GM12878 (cell line): ENCODE measurements at regions not wholly inside any gene's neighbourhood (a gene's known extent, or its start where the extent isn't known, plus 50 kb on each side); places are given as distances from the start of the nearest gene placed in this dataset.
A peak's percentile ranks its signal among the peaks of the same experiment; 100 is the strongest.

Experiments
- ATAC-seq: fragments of 200-7000 bp; cut with Tn5 transposase; 3 replicates; pipeline ENCODE4 v1.9.1; 2020; ENCODE audit warnings: mild to moderate bottlenecking, moderate library complexity
- BruUV-seq: library from RNA; stranded (reverse); fragments of 400-500 nt; replicated peaks from 2 replicates; lab custom pipeline; 2021; lab: Mats Ljungman, UMichigan
- CTCF ChIA-PET: fragments of 300-600 bp; sonication (Branson Sonifier 250); formaldehyde crosslinking; extraction: SDS; loops from one replicate; lab custom pipeline; 2021; ENCODE audit warnings: inconsistent platforms; lab: Yijun Ruan, JAX
- POLR2A ChIA-PET: fragments of 350-600 bp; formaldehyde crosslinking; extraction: SDS; loops from one replicate; lab custom pipeline; 2021; ENCODE audit warnings: inconsistent platforms; lab: Charles Lee
- RAD21 ChIA-PET: fragments of 300-600 bp; sonication (Branson Sonifier 250); formaldehyde crosslinking; loops from one replicate; lab custom pipeline; 2023; ENCODE audit warnings: antibody characterized with exemption; ENCODE audit not compliant: unreplicated experiment; lab: Charles Lee
- SMC1A ChIA-PET: fragments of 300-600 bp; sonication (Branson Sonifier 250); formaldehyde crosslinking; loops from one replicate; lab custom pipeline; 2023; ENCODE audit not compliant: unreplicated experiment, uncharacterized antibody; lab: Charles Lee
- DNase-seq: peaks from one replicate; pipeline ENCODE4 v3.0.0-alpha.2; 2011; ENCODE audit warnings: low read depth, low spot score
- FAIRE-seq: peaks from 3 replicates; lab custom pipeline; 2011; peaks lifted over from hg19 to GRCh38; lab: Jason Lieb, UNC
- H2AFZ ChIP-seq: 2 replicates; pipeline ENCODE4 v1.6.0; 2011; ENCODE audit warnings: low read depth, low read length, control low read depth; ENCODE audit not compliant: control insufficient read depth
- H3K27ac ChIP-seq: 2 replicates; pipeline ENCODE4 v1.5.1; 2011; ENCODE audit warnings: control low read depth; ENCODE audit not compliant: control insufficient read depth, insufficient read depth
- H3K27me3 ChIP-seq, 2 experiments: replicated peaks in 1 of 2; 2 replicates each; pipeline versions ENCODE4 v1.6.0 to v1.6.1; 2011; ENCODE audit warnings: low read length in 1 of 2; ENCODE audit not compliant: control insufficient read depth in 2 of 2, insufficient read depth in 2 of 2
- H3K36me3 ChIP-seq, 2 experiments: 2 replicates each; pipeline ENCODE4 v1.5.1; 2011; ENCODE audit warnings: low read length in 1 of 2; ENCODE audit not compliant: control insufficient read depth in 2 of 2, insufficient read depth in 2 of 2
- H3K4me1 ChIP-seq: 2 replicates; pipeline ENCODE4 v1.6.1; 2011; ENCODE audit warnings: mild to moderate bottlenecking, low read length, moderate library complexity, mixed read lengths; ENCODE audit not compliant: control insufficient read depth, insufficient read depth
- H3K4me2 ChIP-seq: 2 replicates; pipeline ENCODE4 v1.6.0; 2011; ENCODE audit warnings: control low read depth; ENCODE audit not compliant: control insufficient read depth, insufficient read depth
- H3K4me3 ChIP-seq: fragments of 200-600 bp; sonication (generic); 2 replicates; pipeline ENCODE4 v1.5.1; 2016
- H3K79me2 ChIP-seq: 2 replicates; pipeline ENCODE4 v1.6.0; 2011; ENCODE audit warnings: low read length; ENCODE audit not compliant: control insufficient read depth, insufficient read depth
- H3K9ac ChIP-seq: 2 replicates; pipeline ENCODE4 v1.8.0; 2011; ENCODE audit warnings: low read length, control low read depth, mixed read lengths; ENCODE audit not compliant: control insufficient read depth, insufficient read depth
- H3K9me3 ChIP-seq: replicated peaks from 3 replicates; pipeline ENCODE4 v1.5.1; 2011; ENCODE audit warnings: mild to moderate bottlenecking, low read length; ENCODE audit not compliant: control insufficient read depth, insufficient read depth
- H4K20me1 ChIP-seq: 2 replicates; pipeline ENCODE4 v1.6.0; 2011; ENCODE audit not compliant: control insufficient read depth, insufficient read depth
- CBX5 ChIP-seq: sonication (generic); IDR thresholded peaks from 2 replicates; pipeline ENCODE4 v1.6.1; 2016; ENCODE audit warnings: low read depth, moderate library complexity, mild to moderate bottlenecking, inconsistent platforms
- CHD2 ChIP-seq: IDR thresholded peaks from 2 replicates; pipeline ENCODE4 v1.6.1; 2011; ENCODE audit warnings: low read depth, low read length, improper control_type of control experiment, borderline replicate concordance
- CTCF ChIP-seq, 3 experiments: IDR thresholded peaks in 2 of 3; conservative IDR thresholded peaks in 1 of 3; 2 replicates each; pipeline ENCODE4 v1.5.1; 2011; ENCODE audit warnings: low read depth in 3 of 3, low read length in 3 of 3, mild to moderate bottlenecking in 3 of 3, control low read depth in 2 of 3, moderate library complexity in 2 of 3, inconsistent platforms in 1 of 3, mixed read lengths in 1 of 3; ENCODE audit not compliant: control insufficient read depth in 2 of 3, insufficient read depth in 1 of 3; ENCODE audit errors: extremely low read depth in 1 of 3
- RAD21 ChIP-seq: IDR thresholded peaks from 2 replicates; pipeline ENCODE4 v1.6.1; 2011; ENCODE audit warnings: mild to moderate bottlenecking, low read depth, low read length, moderate library complexity; ENCODE audit not compliant: insufficient read depth
- WRNIP1 ChIP-seq: IDR thresholded peaks from 2 replicates; pipeline ENCODE4 v1.6.1; 2011; ENCODE audit warnings: low read depth, low read length, improper control_type of control experiment, borderline replicate concordance
- WGBS: methylation state at CpG from one replicate; pipeline ENCODE4 v1.1.6; 2016; ENCODE audit warnings: low lambda C conversion rate; ENCODE audit not compliant: insufficient replicate concordance, insufficient coverage; ENCODE audit errors: missing lambda C conversion rate; 5-methylcytosine and 5-hydroxymethylcytosine counted together
- in situ Hi-C: fragments of 300-500 bp; cut with MboI; formaldehyde crosslinking; loops from 9 replicates; pipeline ENCODE4 v1.14.3; 2018; ENCODE audit warnings: mixed read lengths
- intact Hi-C: fragments of 100-400 bp; cut with micrococcal nuclease; formaldehyde crosslinking; loops from one replicate; pipeline ENCODE4 v1.14.2; 2022; ENCODE audit not compliant: unreplicated experiment

DNA sequence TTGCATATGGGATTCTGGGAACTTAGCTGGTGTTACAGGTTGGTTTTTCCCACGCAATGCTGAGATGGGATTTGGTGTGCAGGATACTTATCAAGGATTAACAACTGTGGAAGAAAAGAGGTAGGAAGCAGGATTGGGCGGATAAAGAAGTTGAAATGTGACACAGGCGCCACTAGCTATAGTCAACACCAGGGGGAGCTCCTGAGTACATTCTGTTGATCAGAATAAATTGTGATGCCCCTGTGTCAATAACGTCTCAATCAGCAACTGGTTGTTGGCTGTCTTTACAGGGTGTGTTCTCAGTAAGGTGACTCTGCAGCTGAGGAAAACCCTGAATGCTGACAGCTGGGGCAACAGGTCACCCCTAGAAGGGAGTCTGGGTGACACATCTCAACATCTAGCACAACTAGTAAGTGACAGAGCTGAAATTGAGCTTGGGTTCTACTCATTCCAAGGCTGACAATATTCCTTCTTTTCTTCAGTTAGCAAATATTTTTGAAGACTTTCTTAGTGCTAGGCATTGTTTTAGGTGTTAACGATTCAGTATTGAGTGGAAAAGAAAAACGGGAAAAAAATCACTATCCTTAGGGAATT, 143.0 kb downstream of the ARL6IP6 start:
- H3K9me3 ChIP-seq: peaks cover 2% of the 10 kb centered on the region; the same call in 1 of the 3 replicates
- H3K36me3 ChIP-seq: no peaks in the 10 kb centered on the region
- DNase-seq: no peak
- no peaks in the 10 kb centered on the region for H3K79me2 ChIP-seq
- H3K4me2 ChIP-seq: no peak overlapping the region
- ATAC-seq: peak; percentile 70
- FAIRE-seq: no peak
- RAD21 ChIA-PET: no interaction called here
- 24% methylated on average over 6 of the region's 6 CpGs for WGBS
- H3K4me3 ChIP-seq: no peak overlapping the region
- BruUV-seq: no TSS peak
- in situ Hi-C loops (no loop called here), intact Hi-C loops (loop anchor here (1.0 kb wide), 1 partner anchor 658 kb away; no protein-coding TSS in a partner anchor)
- SMC1A ChIA-PET: interaction anchor here (1.1 kb wide), 1 partner anchor 19 kb away, joined by 3 read pairs; no protein-coding TSS in a partner anchor
- H3K9ac ChIP-seq: no peak overlapping the region
- H4K20me1 ChIP-seq: no peaks in the 10 kb centered on the region
- H3K27me3 ChIP-seq: no peaks in the 10 kb centered on the region
- no peak overlapping the region for H3K27ac ChIP-seq
- H3K4me1 ChIP-seq: no peaks in the 10 kb centered on the region
- POLR2A ChIA-PET: no interaction called here
- CTCF ChIA-PET: interaction anchor here (0.6 to 2.6 kb wide), 18 partner anchors 8 to 658 kb away, joined by 3 to 15 read pairs (median 4); no protein-coding TSS in a partner anchor
- H2AFZ ChIP-seq: no peak overlapping the region
- TF ChIP-seq CBX5 (peak; percentile 32; the same call in 1 of the 2 replicates), CHD2 (no peak), RAD21 (peak; percentile 26; the same call in 1 of the 2 replicates), CTCF (IDR thresholded peaks at IDR 0.05 in 2 of 3, conservative IDR thresholded peaks at IDR 0.05 in 1 of 3; ENCODE audit: control insufficient read depth in 2 of 3, extremely low read depth in 1 of 3, insufficient read depth in 1 of 3, low read depth in 3 of 3, low read length in 3 of 3) (peak; percentile 23 to 66 (median 38)), WRNIP1 (no peak)
- TF ChIP-seq, all 136 proteins: peak for 3
